WTC11 (cell line): ENCODE measurements at regions not wholly inside any gene's neighbourhood (a gene's known extent, or its start where the extent isn't known, plus 50 kb on each side); places are given as distances from the start of the nearest gene placed in this dataset.

ENCODE experiments used
- ATAC-seq: fragments of 200-7000 bp; cut with Tn5 transposase; 2 replicates; pipeline ENCODE4 v1.10.0; 2021; ENCODE audit warnings: mild to moderate bottlenecking, moderate library complexity
- CTCF ChIA-PET: fragments of 300-600 bp; sonication (Branson Sonifier 250); formaldehyde crosslinking; loops from one replicate; lab custom pipeline; 2021; ENCODE audit warnings: antibody characterized with exemption; lab: Charles Lee
- POLR2A ChIA-PET: fragments of 350-600 bp; sonication (Branson Sonifier 250); formaldehyde crosslinking; loops from one replicate; lab custom pipeline; 2021; ENCODE audit warnings: antibody characterized with exemption; lab: Charles Lee
- DNase-seq: peaks from one replicate; pipeline ENCODE4 v3.0.0; 2021; ENCODE audit warnings: low spot score
- H3K27ac Mint-ChIP-seq: 2 replicates; pipeline ENCODE4 v1.8.0; 2021; ENCODE audit warnings: mixed read lengths
- H3K27me3 Mint-ChIP-seq: 2 replicates; pipeline ENCODE4 v1.8.0; 2021; ENCODE audit warnings: low read depth, mild to moderate bottlenecking, moderate library complexity, mixed read lengths
- H3K36me3 Mint-ChIP-seq: 2 replicates; pipeline ENCODE4 v1.8.0; 2021; ENCODE audit warnings: mixed read lengths
- H3K4me1 Mint-ChIP-seq: 2 replicates; pipeline ENCODE4 v1.8.0; 2022; ENCODE audit warnings: mixed read lengths
- H3K4me3 Mint-ChIP-seq: 2 replicates; pipeline ENCODE4 v1.8.0; 2021; ENCODE audit warnings: mild to moderate bottlenecking, moderate library complexity, mixed read lengths
- H3K9me3 Mint-ChIP-seq: 2 replicates; pipeline ENCODE4 v1.8.0; 2021; ENCODE audit warnings: mixed read lengths
- ELF4 ChIP-seq: sonication (generic); formaldehyde crosslinking; IDR thresholded peaks from 2 replicates; pipeline ENCODE4 v1.8.1; 2022; ENCODE audit warnings: low read depth, mild to moderate bottlenecking, moderate library complexity, missing genetic modification reagents
- EMX1 ChIP-seq: fragments of 250-450 bp; sonication (Bioruptor Pico); IDR thresholded peaks from 2 replicates; pipeline ENCODE4 v1.8.0; 2021; ENCODE audit warnings: mild to moderate bottlenecking
- JUN ChIP-seq: sonication (generic); formaldehyde crosslinking; IDR thresholded peaks from 2 replicates; pipeline ENCODE4 v1.8.0; 2023; ENCODE audit warnings: mild to moderate bottlenecking, missing genetic modification reagents
- KAT7 ChIP-seq: sonication (generic); formaldehyde crosslinking; IDR thresholded peaks from 2 replicates; pipeline ENCODE4 v1.8.1; 2023; ENCODE audit warnings: missing genetic modification reagents, mild to moderate bottlenecking, borderline replicate concordance
- SOX15 ChIP-seq: fragments of 250-450 bp; sonication (Bioruptor Pico); IDR thresholded peaks from 2 replicates; pipeline ENCODE4 v1.9.0; 2021; ENCODE audit warnings: mild to moderate bottlenecking
- TEAD1 ChIP-seq: sonication (generic); formaldehyde crosslinking; IDR thresholded peaks from 2 replicates; pipeline ENCODE4 v1.8.0; 2022; ENCODE audit warnings: mild to moderate bottlenecking, missing genetic modification reagents
- ZNF219 ChIP-seq: sonication (generic); formaldehyde crosslinking; IDR thresholded peaks from 2 replicates; pipeline ENCODE4 v1.8.0; 2023; ENCODE audit warnings: missing genetic modification reagents, mild to moderate bottlenecking, borderline replicate concordance
- ZNF232 ChIP-seq: sonication (generic); formaldehyde crosslinking; IDR thresholded peaks from 2 replicates; pipeline ENCODE4 v1.8.0; 2022; ENCODE audit warnings: mild to moderate bottlenecking, missing genetic modification reagents
- TF ChIP-seq, protein P1 (sequence below): sonication (generic); formaldehyde crosslinking; IDR thresholded peaks from 2 replicates; pipeline ENCODE4 v1.8.1; 2022; ENCODE audit warnings: mild to moderate bottlenecking, missing genetic modification reagents, moderate library complexity, borderline replicate concordance
- TF ChIP-seq, protein P2 (sequence below): sonication (generic); formaldehyde crosslinking; IDR thresholded peaks from 2 replicates; pipeline ENCODE4 v1.8.0; 2022; ENCODE audit warnings: missing genetic modification reagents
- TF ChIP-seq, protein P3 (sequence below): fragments of 250-450 bp; sonication (Bioruptor Pico); IDR thresholded peaks from 2 replicates; pipeline ENCODE4 v1.9.0; 2021; ENCODE audit warnings: moderate library complexity, mild to moderate bottlenecking, inconsistent platforms, borderline replicate concordance
- TF ChIP-seq, protein P4 (sequence below): fragments of 250-450 bp; sonication (Bioruptor Pico); conservative IDR thresholded peaks from 2 replicates; pipeline ENCODE4 v1.9.0; 2021; ENCODE audit warnings: mild to moderate bottlenecking
- TF ChIP-seq, protein P5 (sequence below): sonication (generic); formaldehyde crosslinking; IDR thresholded peaks from 2 replicates; pipeline ENCODE4 v1.8.0; 2022; ENCODE audit warnings: mild to moderate bottlenecking, missing genetic modification reagents

DNA sequence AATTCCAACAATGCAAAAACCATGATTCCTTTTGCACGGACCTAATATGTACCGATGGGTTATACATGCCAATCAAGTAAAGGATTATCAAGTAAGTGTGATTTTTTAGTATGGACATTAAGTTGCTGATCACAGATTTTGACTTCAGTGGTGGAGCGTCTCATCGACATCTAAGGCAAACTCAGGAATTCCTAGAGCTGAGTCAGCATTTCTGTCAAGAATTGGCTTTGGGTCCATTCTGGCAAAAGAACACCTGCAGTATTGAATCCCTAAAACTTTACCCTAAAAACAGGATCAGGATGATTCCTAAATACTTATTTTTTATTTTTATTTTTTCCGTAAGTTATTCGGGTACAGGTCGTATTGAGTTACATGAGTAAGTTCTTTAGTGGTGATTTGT lies 83.6 kb downstream of the HPGD start:
- no peak for DNase-seq
- POLR2A ChIA-PET: no interaction called here
- Mint-ChIP-seq H3K27ac (no peak overlapping the region), H3K4me1 (peaks cover 23% of the 10 kb centered on the region), H3K36me3 (peaks cover 11% of the 10 kb centered on the region), H3K27me3 (peaks cover 46% of the 10 kb centered on the region), H3K4me3 (no peak overlapping the region), H3K9me3 (peaks cover 21% of the 10 kb centered on the region)
- TF ChIP-seq, protein P1, sequence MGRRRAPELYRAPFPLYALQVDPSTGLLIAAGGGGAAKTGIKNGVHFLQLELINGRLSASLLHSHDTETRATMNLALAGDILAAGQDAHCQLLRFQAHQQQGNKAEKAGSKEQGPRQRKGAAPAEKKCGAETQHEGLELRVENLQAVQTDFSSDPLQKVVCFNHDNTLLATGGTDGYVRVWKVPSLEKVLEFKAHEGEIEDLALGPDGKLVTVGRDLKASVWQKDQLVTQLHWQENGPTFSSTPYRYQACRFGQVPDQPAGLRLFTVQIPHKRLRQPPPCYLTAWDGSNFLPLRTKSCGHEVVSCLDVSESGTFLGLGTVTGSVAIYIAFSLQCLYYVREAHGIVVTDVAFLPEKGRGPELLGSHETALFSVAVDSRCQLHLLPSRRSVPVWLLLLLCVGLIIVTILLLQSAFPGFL (CRISPR knock-in tag): no peak
- TF ChIP-seq TEAD1 (CRISPR knock-in tag) (no peak), ZNF219 (CRISPR knock-in tag) (no peak), JUN (CRISPR knock-in tag) (no peak), KAT7 (CRISPR knock-in tag) (no peak), ZNF232 (CRISPR knock-in tag) (no peak), SOX15 (CRISPR knock-in tag) (no peak), EMX1 (CRISPR knock-in tag) (no peak)
- TF ChIP-seq, protein P2, sequence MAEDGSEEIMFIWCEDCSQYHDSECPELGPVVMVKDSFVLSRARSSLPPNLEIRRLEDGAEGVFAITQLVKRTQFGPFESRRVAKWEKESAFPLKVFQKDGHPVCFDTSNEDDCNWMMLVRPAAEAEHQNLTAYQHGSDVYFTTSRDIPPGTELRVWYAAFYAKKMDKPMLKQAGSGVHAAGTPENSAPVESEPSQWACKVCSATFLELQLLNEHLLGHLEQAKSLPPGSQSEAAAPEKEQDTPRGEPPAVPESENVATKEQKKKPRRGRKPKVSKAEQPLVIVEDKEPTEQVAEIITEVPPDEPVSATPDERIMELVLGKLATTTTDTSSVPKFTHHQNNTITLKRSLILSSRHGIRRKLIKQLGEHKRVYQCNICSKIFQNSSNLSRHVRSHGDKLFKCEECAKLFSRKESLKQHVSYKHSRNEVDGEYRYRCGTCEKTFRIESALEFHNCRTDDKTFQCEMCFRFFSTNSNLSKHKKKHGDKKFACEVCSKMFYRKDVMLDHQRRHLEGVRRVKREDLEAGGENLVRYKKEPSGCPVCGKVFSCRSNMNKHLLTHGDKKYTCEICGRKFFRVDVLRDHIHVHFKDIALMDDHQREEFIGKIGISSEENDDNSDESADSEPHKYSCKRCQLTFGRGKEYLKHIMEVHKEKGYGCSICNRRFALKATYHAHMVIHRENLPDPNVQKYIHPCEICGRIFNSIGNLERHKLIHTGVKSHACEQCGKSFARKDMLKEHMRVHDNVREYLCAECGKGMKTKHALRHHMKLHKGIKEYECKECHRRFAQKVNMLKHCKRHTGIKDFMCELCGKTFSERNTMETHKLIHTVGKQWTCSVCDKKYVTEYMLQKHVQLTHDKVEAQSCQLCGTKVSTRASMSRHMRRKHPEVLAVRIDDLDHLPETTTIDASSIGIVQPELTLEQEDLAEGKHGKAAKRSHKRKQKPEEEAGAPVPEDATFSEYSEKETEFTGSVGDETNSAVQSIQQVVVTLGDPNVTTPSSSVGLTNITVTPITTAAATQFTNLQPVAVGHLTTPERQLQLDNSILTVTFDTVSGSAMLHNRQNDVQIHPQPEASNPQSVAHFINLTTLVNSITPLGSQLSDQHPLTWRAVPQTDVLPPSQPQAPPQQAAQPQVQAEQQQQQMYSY (CRISPR knock-in tag): no peak
- TF ChIP-seq, protein P3, sequence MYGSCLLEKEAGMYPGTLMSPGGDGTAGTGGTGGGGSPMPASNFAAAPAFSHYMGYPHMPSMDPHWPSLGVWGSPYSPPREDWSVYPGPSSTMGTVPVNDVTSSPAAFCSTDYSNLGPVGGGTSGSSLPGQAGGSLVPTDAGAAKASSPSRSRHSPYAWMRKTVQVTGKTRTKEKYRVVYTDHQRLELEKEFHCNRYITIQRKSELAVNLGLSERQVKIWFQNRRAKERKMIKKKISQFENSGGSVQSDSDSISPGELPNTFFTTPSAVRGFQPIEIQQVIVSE: no peak
- TF ChIP-seq, protein P4, sequence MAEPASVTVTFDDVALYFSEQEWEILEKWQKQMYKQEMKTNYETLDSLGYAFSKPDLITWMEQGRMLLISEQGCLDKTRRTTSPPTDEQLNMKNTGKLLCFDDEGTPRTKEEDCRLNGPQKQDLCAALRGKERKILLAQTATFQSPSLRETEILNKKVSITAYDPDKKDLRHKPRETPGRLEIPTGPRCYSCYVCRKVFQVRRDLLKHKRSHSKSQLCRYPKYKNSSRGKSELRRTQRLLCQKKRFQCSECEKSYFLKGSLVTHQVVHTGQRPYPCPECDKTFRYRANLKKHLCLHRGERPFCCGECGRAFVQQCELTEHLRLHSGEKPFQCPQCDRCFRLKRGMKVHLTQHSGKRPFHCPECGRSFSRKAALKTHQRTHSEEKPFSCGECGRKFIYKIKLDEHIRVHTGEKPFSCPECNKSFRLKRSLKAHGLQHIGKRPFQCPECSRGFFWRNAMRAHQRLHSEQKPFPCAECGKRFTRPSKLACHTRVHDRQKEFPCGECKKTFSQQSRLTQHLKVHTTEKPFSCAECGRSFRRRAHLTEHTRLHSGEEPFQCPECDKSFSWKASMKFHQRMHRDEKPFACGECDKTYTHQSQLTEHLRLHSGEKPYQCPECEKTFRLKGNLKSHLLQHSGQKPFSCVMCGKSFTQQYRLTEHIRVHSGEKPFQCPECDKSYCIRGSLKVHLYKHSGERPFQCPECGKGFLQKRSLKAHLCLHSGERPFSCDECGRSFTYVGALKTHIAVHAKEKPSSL (CRISPR knock-in tag): no peak
- TF ChIP-seq, protein P5, sequence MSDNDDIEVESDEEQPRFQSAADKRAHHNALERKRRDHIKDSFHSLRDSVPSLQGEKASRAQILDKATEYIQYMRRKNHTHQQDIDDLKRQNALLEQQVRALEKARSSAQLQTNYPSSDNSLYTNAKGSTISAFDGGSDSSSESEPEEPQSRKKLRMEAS: no peak
- no peak for ATAC-seq
- CTCF ChIA-PET: no interaction called here

DNA sequence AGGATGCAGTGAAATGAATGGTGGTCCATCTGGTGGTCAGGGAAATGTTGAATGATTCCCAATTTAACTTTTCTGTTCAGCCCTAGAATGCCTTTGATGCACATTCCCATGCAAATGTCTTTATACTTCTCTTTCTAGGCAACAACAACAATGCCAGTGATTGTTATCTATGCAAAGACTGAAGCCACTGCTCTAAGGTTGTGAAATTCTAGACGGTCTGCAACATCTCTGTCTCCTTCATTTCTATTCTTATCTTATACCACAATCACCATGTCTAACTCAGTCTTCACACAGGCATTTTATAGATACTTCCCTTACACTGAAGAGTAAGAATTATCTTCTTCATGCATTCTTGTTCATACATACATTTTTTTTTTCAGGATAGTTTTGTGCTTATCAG lies 84.5 kb downstream of the HPGD start:
- ATAC-seq (no peak), DNase-seq (no peak)
- ChIA-PET CTCF (no interaction called here), POLR2A (no interaction called here)
- TF ChIP-seq ELF4: no peak
- TF ChIP-seq, protein P4 (CRISPR knock-in tag): no peak
- Mint-ChIP-seq H3K4me3 (no peak overlapping the region), H3K27me3 (peaks cover 55% of the 10 kb centered on the region), H3K27ac (no peak overlapping the region), H3K9me3 (peaks cover 24% of the 10 kb centered on the region), H3K4me1 (peaks cover 21% of the 10 kb centered on the region), H3K36me3 (peaks cover 11% of the 10 kb centered on the region)
